LNCAP (cell line): ENCODE measurements at regions not wholly inside any gene's neighbourhood (a gene's known extent, or its start where the extent isn't known, plus 50 kb on each side); places are given as distances from the start of the nearest gene placed in this dataset.

Experiments
- TF ChIP-seq, protein P1 (sequence below): fragments of 450-650 bp; IDR thresholded peaks from 2 replicates; pipeline ENCODE4 v1.5.1; 2017; ENCODE audit warnings: mild to moderate bottlenecking

GRCh38 chr2:16225071-16225470 lies 284.7 kb downstream of the MYCN start:
- TF ChIP-seq, protein P1, sequence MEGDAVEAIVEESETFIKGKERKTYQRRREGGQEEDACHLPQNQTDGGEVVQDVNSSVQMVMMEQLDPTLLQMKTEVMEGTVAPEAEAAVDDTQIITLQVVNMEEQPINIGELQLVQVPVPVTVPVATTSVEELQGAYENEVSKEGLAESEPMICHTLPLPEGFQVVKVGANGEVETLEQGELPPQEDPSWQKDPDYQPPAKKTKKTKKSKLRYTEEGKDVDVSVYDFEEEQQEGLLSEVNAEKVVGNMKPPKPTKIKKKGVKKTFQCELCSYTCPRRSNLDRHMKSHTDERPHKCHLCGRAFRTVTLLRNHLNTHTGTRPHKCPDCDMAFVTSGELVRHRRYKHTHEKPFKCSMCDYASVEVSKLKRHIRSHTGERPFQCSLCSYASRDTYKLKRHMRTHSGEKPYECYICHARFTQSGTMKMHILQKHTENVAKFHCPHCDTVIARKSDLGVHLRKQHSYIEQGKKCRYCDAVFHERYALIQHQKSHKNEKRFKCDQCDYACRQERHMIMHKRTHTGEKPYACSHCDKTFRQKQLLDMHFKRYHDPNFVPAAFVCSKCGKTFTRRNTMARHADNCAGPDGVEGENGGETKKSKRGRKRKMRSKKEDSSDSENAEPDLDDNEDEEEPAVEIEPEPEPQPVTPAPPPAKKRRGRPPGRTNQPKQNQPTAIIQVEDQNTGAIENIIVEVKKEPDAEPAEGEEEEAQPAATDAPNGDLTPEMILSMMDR = no peak

GRCh38 chr2:16224298-16225045 lies 284.1 kb downstream of the MYCN start:
- TF ChIP-seq, protein P1 = no peak

DNA sequence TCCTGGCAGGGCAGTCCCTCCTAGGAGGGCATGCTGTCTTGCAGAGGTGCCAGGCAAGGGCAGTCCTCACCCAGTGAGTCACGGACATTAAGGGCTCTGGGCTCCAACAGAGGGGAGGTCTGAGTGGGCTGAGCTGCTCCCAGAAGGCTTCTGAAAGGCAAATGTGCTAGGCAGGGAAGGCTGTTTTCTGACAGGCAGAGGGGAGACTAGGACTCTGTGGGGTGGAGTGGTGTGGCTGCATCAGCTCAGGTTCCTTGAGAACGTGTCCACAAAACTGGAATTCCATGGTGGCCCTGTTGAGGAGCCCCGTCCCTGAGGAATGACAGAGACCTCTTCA lies 283.5 kb downstream of the MYCN start:
- TF ChIP-seq, protein P1 = no peak

DNA sequence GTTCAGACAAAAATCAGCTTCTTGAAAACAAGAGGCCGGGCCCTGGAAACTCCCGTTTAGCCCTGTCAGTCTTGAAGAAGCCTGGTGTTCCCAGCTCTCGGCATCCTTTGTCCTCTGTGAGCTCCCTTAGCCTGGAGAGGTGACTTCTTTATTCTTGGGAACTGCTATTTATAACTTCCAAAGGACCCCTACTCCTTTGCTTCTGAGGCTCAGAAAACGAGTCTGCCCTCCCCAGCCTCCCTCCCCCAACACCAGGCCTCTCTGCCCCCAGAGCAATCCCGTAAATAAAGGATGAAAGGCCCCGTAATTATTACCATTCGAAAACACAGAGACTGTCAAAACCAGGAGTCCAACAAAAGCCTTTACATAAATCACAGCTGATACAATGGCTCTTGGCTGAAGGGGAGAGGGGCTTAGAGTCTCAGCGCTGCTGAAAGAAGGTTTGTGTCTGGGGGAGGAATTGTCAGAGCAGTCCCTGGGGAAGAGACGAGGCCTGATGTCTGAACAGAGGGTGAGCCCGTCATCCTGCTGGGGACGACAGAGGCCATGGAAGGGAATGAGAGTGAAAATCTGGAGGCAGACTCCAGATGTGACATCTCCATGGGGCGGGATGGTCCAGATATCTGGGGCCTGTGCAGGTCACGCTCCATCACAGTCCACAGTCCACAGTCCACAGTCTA lies 283.0 kb downstream of the MYCN start:
- TF ChIP-seq, protein P1 = no peak

- TF ChIP-seq, protein P1 = no peak
These were observed 282.0 kb downstream of the MYCN start for GRCh38 chr2:16222326-16222725.

- TF ChIP-seq, protein P1 = no peak
These were observed 281.2 kb downstream of the MYCN start for GRCh38 chr2:16221461-16222010.

DNA sequence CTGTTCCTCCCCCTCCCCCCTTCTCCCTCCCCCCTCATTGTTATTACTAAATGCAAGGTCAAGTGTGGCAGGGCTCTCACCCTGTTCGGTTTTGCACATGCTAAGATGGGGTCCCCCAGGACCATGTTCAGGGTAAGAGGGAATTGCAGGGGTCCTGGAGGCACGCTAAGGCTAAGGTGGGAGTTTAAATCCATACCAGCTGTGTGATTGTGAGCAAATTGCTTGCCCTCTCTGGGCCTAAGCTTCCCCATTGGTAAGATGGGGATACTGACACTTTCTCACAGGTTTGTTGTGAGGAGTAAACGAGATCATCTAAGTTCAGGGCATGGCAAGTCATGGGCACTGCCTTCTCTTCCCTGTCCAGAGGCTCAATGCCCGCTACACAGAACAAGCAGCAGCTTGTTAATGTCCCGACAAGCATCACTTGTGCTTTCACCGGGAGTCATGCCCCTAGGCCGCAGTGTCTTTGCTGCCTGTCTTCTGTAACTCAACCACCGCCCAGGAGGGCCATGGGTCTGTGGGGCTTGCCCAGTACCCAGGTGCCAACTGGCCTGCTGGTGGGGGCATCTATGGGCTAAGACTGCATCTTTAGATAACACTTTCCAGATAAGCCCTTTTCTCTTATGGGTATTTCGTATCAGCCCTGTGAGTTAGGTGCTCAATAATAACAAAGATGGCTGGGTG lies 279.1 kb downstream of the MYCN start:
- TF ChIP-seq, protein P1 = no peak
